ENCODE measurements at regions not wholly inside any gene's neighbourhood (a gene's known extent, or its start where the extent isn't known, plus 50 kb on each side); places are given as distances from the start of the nearest gene placed in this dataset.
"Not testable (repeated sequence)": the region's sequence is repeated elsewhere in the genome, so short reads cannot be mapped to it uniquely, and the experiment has no call there.

- no peak for DNase-seq
Measured at GRCh38 chrX:115972717-115973116, 197.8 kb upstream of the AGTR2 start.

- no peak for DNase-seq
Measured at GRCh38 chrX:115978068-115978467, 192.5 kb upstream of the AGTR2 start.

GRCh38 chrX:115983148-115983547 is 187.4 kb upstream of the AGTR2 start:
- DNase-seq: not testable (repeated sequence)

GRCh38 chrX:115987464-115987863 is 183.1 kb upstream of the AGTR2 start:
- DNase-seq: not testable (repeated sequence)

GRCh38 chrX:115988825-115989224 is 181.7 kb upstream of the AGTR2 start:
- DNase-seq: no peak

GRCh38 chrX:115989686-115990085 is 180.9 kb upstream of the AGTR2 start:
- DNase-seq: no peak

GRCh38 chrX:116009346-116009745 is 161.2 kb upstream of the AGTR2 start:
- no peak for DNase-seq

GRCh38 chrX:116009861-116010710 is 160.5 kb upstream of the AGTR2 start:
- DNase-seq: no peak

GRCh38 chrX:116010939-116011338 is 159.6 kb upstream of the AGTR2 start:
- no peak for DNase-seq

- DNase-seq: no peak
Measured at GRCh38 chrX:116031331-116031730, 139.2 kb upstream of the AGTR2 start.
